Neural progenitor cell (in vitro differentiated cells): ENCODE measurements at regions not wholly inside any gene's neighbourhood (a gene's known extent, or its start where the extent isn't known, plus 50 kb on each side); places are given as distances from the start of the nearest gene placed in this dataset.
A peak's percentile ranks its signal among the peaks of the same experiment; 100 is the strongest.

Source experiments
- CTCF ChIP-seq: fragments of 200-600 bp; sonication (generic); IDR thresholded peaks from 2 replicates; pipeline ENCODE4 v1.5.1; 2017; ENCODE audit warnings: antibody characterized with exemption, mild to moderate bottlenecking
- EZH2 ChIP-seq: fragments of 200-600 bp; sonication (generic); IDR thresholded peaks from 2 replicates; pipeline ENCODE4 v1.6.1; 2017; ENCODE audit warnings: antibody characterized with exemption, mild to moderate bottlenecking, moderate library complexity
- EZH2phosphoT487 ChIP-seq: fragments of 200-600 bp; sonication (generic); IDR thresholded peaks from 2 replicates; pipeline ENCODE4 v1.6.1; 2017; ENCODE audit warnings: antibody characterized with exemption

- TF ChIP-seq CTCF (no peak), EZH2phosphoT487 (peak; percentile 42), EZH2 (no peak)
Measured at GRCh38 chr2:24411488-24412151, 51.3 kb upstream of the ITSN2 start.
